ENCODE measurements at regions not wholly inside any gene's neighbourhood (a gene's known extent, or its start where the extent isn't known, plus 50 kb on each side); places are given as distances from the start of the nearest gene placed in this dataset.

DNA sequence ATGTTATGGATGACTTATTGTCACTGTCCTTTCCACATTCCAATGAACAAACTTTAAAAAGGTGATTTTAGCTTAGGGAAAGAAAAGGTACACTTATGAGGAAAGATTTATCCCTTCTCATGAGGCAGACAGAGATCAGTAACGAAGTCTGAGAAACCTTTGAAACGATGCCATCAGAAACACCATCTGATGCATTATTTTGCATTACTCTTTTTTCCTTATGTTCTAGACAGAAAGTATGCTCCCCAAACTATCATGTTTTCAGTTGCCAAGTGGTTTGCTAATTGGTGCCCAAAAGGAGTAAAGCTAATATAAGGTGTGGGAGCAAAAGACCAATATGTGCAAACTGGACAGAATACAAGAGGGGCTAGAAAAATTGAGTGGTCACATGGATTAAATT, 397.7 kb upstream of the RIOK2 start:
- no peaks in the 10 kb centered on the region for H3K4me1 Mint-ChIP-seq (ENCODE audit: insufficient read depth, unreplicated experiment)
- ChIA-PET POLR2A (no interaction called here), CTCF (no interaction called here)
- no peak for DNase-seq (ENCODE audit: unreplicated experiment)
- H3K27ac Mint-ChIP-seq (ENCODE audit: low read depth, unreplicated experiment), result no peak overlapping the region
- intact Hi-C loops (cut with micrococcal nuclease), result no loop called here
- H3K4me3 Mint-ChIP-seq (ENCODE audit: unreplicated experiment), result no peak overlapping the region
- no TSS peak for BruUV-seq (replicated peaks)
- no peaks in the 10 kb centered on the region for H3K36me3 Mint-ChIP-seq (ENCODE audit: insufficient read depth, unreplicated experiment)
- no peaks in the 10 kb centered on the region for H3K27me3 Mint-ChIP-seq (ENCODE audit: insufficient read depth, unreplicated experiment)
- TF ChIP-seq, protein P1, sequence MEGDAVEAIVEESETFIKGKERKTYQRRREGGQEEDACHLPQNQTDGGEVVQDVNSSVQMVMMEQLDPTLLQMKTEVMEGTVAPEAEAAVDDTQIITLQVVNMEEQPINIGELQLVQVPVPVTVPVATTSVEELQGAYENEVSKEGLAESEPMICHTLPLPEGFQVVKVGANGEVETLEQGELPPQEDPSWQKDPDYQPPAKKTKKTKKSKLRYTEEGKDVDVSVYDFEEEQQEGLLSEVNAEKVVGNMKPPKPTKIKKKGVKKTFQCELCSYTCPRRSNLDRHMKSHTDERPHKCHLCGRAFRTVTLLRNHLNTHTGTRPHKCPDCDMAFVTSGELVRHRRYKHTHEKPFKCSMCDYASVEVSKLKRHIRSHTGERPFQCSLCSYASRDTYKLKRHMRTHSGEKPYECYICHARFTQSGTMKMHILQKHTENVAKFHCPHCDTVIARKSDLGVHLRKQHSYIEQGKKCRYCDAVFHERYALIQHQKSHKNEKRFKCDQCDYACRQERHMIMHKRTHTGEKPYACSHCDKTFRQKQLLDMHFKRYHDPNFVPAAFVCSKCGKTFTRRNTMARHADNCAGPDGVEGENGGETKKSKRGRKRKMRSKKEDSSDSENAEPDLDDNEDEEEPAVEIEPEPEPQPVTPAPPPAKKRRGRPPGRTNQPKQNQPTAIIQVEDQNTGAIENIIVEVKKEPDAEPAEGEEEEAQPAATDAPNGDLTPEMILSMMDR (IDR thresholded peaks at IDR 0.05; ENCODE audit: unreplicated experiment), result no peak
- no peaks in the 10 kb centered on the region for H3K9me3 Mint-ChIP-seq (ENCODE audit: unreplicated experiment)

DNA sequence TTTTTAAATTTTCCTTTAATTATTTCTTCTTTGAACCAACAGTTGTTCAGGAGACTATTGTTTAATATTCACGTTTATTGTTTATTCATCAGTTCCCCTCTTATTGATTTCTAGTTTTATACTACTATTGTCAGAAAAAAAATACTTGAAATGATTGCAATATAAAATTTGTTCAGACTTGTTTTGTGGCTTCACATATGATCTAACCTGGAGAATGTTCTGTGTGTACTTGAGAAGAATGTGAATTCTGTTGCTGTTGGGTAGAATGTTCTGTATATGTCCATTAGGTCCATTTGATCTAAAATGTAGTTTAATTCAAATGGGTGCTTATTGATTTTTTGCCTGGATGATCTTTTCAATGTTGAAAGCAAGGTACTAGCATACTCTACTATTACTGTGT, 408.7 kb upstream of the RIOK2 start:
- peaks cover 11% of the 10 kb centered on the region for H3K9me3 Mint-ChIP-seq (ENCODE audit: unreplicated experiment)
- CTCF ChIA-PET, result interaction anchor here (1.0 kb wide), 1 partner anchor 18 kb away, joined by 3 read pairs; no protein-coding TSS in a partner anchor
- no peaks in the 10 kb centered on the region for H3K4me1 Mint-ChIP-seq (ENCODE audit: insufficient read depth, unreplicated experiment)
- H3K27ac Mint-ChIP-seq (ENCODE audit: low read depth, unreplicated experiment), result no peak overlapping the region
- no peak overlapping the region for H3K4me3 Mint-ChIP-seq (ENCODE audit: unreplicated experiment)
- no TSS peak for BruUV-seq (replicated peaks)
- no peaks in the 10 kb centered on the region for H3K27me3 Mint-ChIP-seq (ENCODE audit: insufficient read depth, unreplicated experiment)
- no peak for DNase-seq (ENCODE audit: unreplicated experiment)
- TF ChIP-seq, protein P1 (IDR thresholded peaks at IDR 0.05; ENCODE audit: unreplicated experiment), result no peak
- intact Hi-C loops (cut with micrococcal nuclease), result no loop called here
- POLR2A ChIA-PET, result no interaction called here
- no peaks in the 10 kb centered on the region for H3K36me3 Mint-ChIP-seq (ENCODE audit: insufficient read depth, unreplicated experiment)

DNA sequence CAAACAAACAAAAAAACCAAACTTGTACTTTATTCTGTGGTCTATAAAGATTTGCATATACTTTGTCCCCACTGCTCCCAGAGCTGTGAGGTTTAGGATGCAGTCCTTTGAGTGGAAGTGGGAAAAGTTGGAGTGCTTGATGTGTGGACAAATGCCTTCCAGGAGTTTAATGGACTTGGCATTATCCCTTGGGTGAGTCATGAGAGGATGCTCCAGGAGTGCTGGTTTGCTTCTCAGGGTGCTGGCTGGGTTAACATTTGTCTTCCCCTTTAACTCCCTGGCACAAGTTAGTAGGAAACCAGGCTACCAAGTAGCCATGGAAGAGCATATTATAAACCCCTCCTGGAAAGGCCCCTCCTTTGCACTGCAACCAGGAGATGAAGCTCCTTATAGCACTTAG, 417.4 kb upstream of the RIOK2 start:
- POLR2A ChIA-PET, result no interaction called here
- H3K9me3 Mint-ChIP-seq (ENCODE audit: unreplicated experiment), result peaks cover 16% of the 10 kb centered on the region
- peaks cover 6% of the 10 kb centered on the region for H3K4me1 Mint-ChIP-seq (ENCODE audit: insufficient read depth, unreplicated experiment)
- TF ChIP-seq, protein P1 (IDR thresholded peaks at IDR 0.05; ENCODE audit: unreplicated experiment), result no peak
- CTCF ChIA-PET, result interaction anchor here (1.4 kb wide), 1 partner anchor 1168 kb away, joined by 5 read pairs; no protein-coding TSS in a partner anchor
- no TSS peak for BruUV-seq (replicated peaks)
- no peak overlapping the region for H3K27ac Mint-ChIP-seq (ENCODE audit: low read depth, unreplicated experiment)
- H3K27me3 Mint-ChIP-seq (ENCODE audit: insufficient read depth, unreplicated experiment), result no peaks in the 10 kb centered on the region
- DNase-seq (ENCODE audit: unreplicated experiment), result peak; percentile 2
- H3K36me3 Mint-ChIP-seq (ENCODE audit: insufficient read depth, unreplicated experiment), result no peaks in the 10 kb centered on the region
- H3K4me3 Mint-ChIP-seq (ENCODE audit: unreplicated experiment), result no peak overlapping the region
- intact Hi-C loops (cut with micrococcal nuclease), result no loop called here

DNA sequence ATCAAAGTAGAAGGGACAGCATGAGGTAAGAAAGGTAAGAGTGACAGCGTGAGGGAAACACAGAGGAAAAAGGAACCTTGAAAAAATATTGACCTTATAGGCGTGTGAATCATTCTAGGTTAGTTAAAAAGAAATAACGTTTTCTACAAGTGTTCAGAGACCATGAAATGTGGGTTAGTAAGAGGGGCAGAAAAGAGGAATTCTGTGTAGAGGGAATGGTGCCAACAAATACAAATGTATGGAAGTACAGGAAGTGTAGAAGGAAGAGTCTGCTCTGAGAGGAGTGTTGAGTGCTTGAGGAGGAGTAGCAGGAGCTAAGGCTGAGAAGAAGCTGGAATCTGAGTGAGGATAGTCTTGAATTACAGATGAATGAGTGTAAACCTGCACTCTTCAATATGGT, 418.6 kb upstream of the RIOK2 start:
- TF ChIP-seq, protein P1 (IDR thresholded peaks at IDR 0.05; ENCODE audit: unreplicated experiment), result no peak
- Mint-ChIP-seq H3K4me3 (ENCODE audit: unreplicated experiment) (no peak overlapping the region), H3K27me3 (ENCODE audit: insufficient read depth, unreplicated experiment) (no peaks in the 10 kb centered on the region), H3K36me3 (ENCODE audit: insufficient read depth, unreplicated experiment) (no peaks in the 10 kb centered on the region), H3K4me1 (ENCODE audit: insufficient read depth, unreplicated experiment) (peaks cover 6% of the 10 kb centered on the region), H3K9me3 (ENCODE audit: unreplicated experiment) (peaks cover 12% of the 10 kb centered on the region), H3K27ac (ENCODE audit: low read depth, unreplicated experiment) (no peak overlapping the region)
- intact Hi-C loops (cut with micrococcal nuclease), result no loop called here
- BruUV-seq (replicated peaks), result no TSS peak
- POLR2A ChIA-PET, result no interaction called here
- CTCF ChIA-PET, result interaction anchor here (0.6 kb wide), 1 partner anchor 370 kb away, joined by 3 read pairs; no protein-coding TSS in a partner anchor
- DNase-seq (ENCODE audit: unreplicated experiment), result no peak
